Activated naive CD8-positive, alpha-beta T cell treated with anti-CD3 and anti-CD28 coated beads, Interleukin-2, amount 50 U/mL, for 16 hours (primary cell): ENCODE measurements at regions not wholly inside any gene's neighbourhood (a gene's known extent, or its start where the extent isn't known, plus 50 kb on each side); places are given as distances from the start of the nearest gene placed in this dataset.
"Not testable (repeated sequence)": the region's sequence is repeated elsewhere in the genome, so short reads cannot be mapped to it uniquely, and the experiment has no call there.

ENCODE experiments used
- DNase-seq: peaks from one replicate; pipeline ENCODE4 v3.0.0-alpha.2; 2020; ENCODE audit warnings: low read depth, low spot score

DNA sequence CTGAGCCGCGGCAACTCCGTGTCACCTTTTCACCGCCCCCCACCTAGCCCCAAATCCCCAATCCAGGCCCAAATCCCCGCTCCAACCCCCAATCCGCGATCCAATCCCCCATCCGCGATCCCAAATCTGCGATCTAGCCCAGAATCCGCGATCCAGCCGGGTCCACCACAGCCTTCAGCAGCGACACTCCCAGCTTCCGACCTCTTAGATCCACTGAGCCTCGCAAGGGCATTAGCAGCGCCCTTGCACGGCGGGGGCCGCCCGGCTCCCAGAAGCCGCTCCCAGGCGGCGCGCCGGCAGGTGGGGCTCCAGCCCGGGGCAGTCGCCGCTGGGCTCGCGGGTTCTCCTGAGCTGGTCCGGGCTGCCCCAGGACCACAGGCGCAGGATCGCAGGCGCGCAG lies 116.1 kb upstream of the TPTE start:
- not testable (repeated sequence) for DNase-seq

GRCh38 chr21:10409786-10410185 lies 111.6 kb upstream of the TPTE start:
- DNase-seq, result not testable (repeated sequence)

DNA sequence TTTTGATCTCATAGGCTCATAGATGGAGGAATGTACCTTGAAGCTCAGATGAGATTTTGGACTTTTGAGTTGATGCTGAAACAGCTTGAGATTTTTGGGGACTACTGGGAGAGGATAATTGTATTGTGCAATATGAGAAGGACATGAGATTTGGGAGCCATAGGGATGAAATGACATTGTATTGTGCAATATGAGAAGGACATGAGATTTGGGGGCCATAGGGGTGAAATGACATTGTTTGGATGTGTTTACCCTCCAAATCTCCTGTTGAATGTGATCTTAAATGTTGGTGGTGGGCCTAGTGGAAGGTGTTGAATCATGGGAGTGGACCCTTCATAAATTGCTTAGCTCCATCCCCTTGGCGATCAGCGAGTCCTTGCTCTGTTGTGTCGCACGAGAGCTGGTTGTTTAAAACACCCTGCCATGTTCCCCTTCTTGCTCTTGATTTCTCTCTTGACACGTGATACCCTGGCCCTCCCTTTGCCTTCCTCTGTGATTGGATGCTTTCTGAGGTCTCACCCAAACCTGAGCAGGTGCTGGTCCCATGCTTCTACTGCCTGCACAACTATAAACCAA lies 110.9 kb upstream of the TPTE start:
- DNase-seq, result not testable (repeated sequence)

DNA sequence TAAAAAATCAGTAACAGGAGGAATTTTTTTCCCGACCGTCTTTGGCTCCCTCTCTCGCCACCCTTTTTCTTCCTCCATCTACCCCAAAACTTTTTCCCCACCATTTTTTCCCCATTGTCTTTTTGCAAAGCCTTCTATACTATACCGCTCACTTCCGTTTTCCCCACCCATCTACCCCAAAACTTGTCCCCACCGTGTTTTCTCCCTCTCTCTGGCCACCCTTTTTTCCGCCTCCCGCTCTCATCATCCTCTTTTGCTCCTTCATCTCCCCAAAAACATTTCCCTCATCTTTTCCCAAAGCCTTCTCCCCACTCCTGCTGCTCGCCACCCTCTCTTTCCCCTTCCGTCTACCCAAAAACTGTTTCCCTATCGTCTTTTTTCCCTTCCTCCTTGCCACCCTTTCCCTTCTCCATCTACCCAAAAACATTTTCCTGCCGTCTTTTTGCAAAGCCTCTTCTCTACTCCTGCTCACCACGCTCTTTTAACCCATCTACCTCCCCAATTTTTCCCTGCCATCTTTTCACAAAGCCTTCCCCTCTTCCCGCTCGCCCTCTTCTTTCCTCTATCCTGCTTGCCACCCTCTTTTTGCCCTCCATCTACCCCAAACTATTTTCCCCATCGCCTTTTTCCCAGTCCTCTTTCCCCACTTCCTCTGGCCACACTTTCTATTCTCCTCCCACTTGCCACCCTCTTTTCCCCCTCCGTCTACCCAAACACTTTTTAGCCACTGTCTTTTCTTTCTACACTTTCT lies 109.4 kb upstream of the TPTE start:
- DNase-seq, result not testable (repeated sequence)

GRCh38 chr21:10412928-10413246 lies 108.5 kb upstream of the TPTE start:
- DNase-seq, result not testable (repeated sequence)

DNA sequence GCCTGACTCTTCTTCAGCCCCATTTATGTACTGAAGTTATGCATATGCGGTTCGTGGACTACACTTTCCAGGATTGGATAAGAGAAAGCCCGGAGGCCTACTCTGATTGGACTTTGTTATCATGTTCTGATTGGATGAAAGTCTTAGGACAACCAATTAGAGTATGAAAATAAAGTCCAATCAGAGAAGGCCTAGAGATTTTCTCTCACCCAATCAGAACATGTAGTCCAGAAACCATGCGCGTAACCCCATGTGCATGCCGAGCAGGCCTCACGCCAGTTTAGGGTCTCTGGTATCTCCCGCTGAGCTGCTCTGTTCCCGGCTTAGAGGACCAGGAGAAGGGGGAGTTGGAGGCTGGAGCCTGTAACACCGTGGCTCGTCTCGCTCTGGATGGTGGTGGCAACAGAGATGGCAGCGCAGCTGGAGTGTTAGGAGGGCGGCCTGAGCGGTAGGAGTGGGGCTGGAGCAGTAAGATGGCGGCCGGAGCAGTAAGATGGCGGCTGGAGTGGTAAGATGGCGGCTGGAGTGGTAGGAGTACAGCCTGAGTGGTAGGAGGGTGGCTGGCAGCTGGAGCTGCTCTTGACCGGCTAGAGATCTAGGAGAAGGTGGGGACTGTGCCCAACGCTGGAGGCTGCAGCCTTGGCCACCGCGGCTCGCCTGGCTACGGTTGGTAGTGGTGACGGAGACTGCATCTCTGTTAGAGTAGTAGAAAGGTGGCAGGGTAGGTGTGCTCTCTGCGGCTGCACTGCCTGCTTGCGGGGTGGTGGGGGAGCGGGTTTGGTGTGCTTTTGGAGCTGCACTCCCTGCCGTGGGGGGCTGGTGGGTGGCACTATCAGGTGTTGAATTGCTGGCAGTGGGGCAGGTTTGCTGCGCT lies 107.9 kb upstream of the TPTE start:
- not testable (repeated sequence) for DNase-seq

- not testable (repeated sequence) for DNase-seq
Observed at GRCh38 chr21:10414121-10414924, 107.1 kb upstream of the TPTE start.

- DNase-seq, result not testable (repeated sequence)
Observed at GRCh38 chr21:10414925-10415254, 106.5 kb upstream of the TPTE start.

- DNase-seq, result not testable (repeated sequence)
Observed at GRCh38 chr21:10415456-10415855, 105.9 kb upstream of the TPTE start.

DNA sequence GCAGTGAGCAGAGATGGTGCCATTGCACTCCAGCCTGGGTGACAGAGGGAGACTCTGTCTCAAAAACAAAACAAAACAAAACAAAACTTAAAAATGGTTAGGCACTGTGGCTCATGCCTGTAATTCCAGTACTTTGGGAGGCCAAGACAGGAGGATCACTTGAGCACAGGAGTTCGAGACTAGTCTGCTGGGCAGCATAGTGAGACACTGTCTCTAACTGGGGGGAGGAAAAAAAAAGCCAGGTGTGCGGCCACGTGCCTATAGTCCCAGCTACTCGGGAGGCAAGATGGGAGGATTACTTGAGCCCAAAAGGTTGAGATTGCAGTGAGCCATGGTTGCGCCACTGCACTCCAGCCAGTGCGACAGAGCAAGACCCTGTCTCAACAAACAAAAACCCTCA lies 105.5 kb upstream of the TPTE start:
- DNase-seq, result not testable (repeated sequence)

GRCh38 chr21:10416691-10417447 lies 104.5 kb upstream of the TPTE start:
- DNase-seq, result not testable (repeated sequence)

DNA sequence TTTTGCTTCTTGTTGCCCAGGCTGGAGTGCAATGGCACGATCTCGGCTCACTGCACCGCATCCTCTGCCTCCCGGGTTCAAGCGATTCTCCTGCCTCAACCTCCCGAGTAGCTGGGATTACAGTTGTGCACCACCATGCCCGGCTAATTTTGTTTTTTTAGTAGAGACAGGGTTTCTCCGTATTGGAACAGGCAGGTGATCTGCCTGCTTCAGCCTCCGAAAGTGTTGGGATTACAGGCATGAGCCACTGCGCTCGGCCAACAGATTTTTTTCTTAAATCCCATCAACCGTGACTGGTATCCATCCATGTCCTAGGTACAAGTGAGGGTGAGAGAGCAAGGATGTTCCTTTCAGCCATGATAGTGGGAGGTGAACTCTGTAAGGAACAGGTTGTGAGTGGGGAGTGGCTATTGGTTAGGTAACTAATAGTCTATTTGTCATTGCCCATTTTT lies 103.8 kb upstream of the TPTE start:
- DNase-seq, result not testable (repeated sequence)

DNA sequence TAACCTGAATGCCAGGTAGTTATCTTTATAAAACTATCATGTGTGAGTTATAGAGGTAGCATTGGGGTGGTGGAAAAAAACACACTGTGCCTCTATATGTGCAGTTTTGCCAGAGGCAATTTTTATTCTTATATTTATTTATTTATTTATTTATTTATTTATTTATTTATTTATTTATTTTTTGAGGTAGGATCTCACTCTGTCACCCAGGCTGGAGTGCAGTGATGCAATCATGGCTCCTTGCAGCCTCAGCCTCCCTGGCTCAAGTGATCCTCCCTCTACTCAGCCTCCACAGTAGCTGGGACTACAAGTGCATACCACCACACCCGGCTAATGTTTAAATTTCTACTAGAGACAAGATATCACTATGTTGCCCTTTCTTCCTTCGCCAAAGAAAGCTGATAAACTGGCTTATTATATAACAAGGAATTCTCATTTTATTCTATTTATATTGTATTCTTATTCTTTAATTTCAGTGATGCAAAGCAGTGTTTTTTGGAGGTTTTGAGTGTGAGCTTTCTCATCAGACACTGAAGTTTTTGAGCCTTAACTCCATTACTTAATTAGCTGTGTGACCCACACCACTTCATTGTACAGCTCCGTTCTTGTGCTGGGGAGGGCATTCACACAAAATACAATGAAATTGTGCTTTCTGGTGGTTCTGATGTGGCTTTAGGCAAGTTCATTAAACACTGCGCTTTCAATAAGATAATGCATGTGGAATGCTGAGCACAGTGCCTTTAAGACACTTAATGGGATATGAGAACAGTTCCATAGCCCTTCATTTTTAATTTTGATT lies 102.9 kb upstream of the TPTE start:
- DNase-seq, result not testable (repeated sequence)

GRCh38 chr21:10421199-10421598 lies 100.2 kb upstream of the TPTE start:
- not testable (repeated sequence) for DNase-seq

GRCh38 chr21:10421601-10422000 lies 99.8 kb upstream of the TPTE start:
- not testable (repeated sequence) for DNase-seq

DNA sequence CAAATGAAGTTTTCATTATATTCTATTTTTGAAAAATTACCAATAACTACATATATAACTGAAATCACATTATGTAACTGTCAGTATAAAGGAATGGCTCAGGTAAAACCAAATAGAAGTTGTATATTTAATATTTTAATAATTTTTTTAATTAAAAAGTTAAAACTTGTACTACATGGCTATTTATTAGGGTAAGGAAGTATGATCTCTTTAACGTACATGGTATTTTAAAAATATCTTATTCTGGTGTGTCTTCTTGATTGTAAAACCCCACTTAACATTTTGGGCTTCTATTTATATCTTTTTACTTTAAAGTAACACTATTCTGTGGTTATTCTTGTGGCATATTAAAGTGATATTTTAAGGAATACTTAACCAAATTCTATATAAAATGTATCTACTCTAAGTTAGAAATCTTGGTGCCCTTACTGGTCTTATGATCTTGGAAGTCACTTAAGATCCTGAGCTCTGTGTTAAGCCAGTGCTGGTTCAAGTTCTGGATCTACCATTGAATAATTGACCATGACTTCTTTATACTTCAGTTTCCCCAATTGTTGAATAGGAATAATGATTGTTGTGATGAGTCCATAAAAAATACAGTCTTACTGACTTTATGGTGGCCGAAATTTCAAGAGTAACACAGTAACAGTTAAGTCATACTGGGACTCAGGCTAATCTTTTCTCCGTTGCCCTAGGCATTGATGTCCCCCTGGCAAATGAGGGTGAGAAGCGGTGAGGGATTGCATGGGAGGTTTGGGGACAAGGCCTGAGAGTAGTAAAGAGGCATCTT lies 97.1 kb upstream of the TPTE start:
- DNase-seq, result not testable (repeated sequence)

- not testable (repeated sequence) for DNase-seq
Observed at GRCh38 chr21:10424887-10425145, 96.6 kb upstream of the TPTE start.

GRCh38 chr21:10425856-10426255 lies 95.5 kb upstream of the TPTE start:
- DNase-seq, result no peak

GRCh38 chr21:10426812-10427211 lies 94.6 kb upstream of the TPTE start:
- DNase-seq, result not testable (repeated sequence)
